Caco-2 (cell line): ENCODE measurements at regions not wholly inside any gene's neighbourhood (a gene's known extent, or its start where the extent isn't known, plus 50 kb on each side); places are given as distances from the start of the nearest gene placed in this dataset.

Experiments
- BruUV-seq: library from RNA; stranded (reverse); fragments of 400-500 nt; replicated peaks from 2 replicates; lab custom pipeline; 2021; lab: Mats Ljungman, UMichigan
- CTCF ChIA-PET: fragments of 300-600 bp; sonication (Branson Sonifier 250); formaldehyde crosslinking; loops from one replicate; lab custom pipeline; 2022; ENCODE audit warnings: antibody characterized with exemption; lab: Charles Lee
- POLR2A ChIA-PET: fragments of 300-600 bp; sonication (Branson Sonifier 250); formaldehyde crosslinking; loops from one replicate; lab custom pipeline; 2022; ENCODE audit warnings: antibody characterized with exemption; lab: Charles Lee
- DNase-seq, 2 experiments: peaks; one replicate each; pipeline versions ENCODE4 v3.0.0 to v3.0.0-alpha.2; 2020 to 2022
- H3K27me3 ChIP-seq: replicated peaks from 2 replicates; pipeline ENCODE4 v1.6.0; 2011; ENCODE audit warnings: low read length; ENCODE audit not compliant: control insufficient read depth, insufficient read depth
- H3K36me3 ChIP-seq: 2 replicates; pipeline ENCODE4 v1.5.1; 2011; ENCODE audit warnings: low read length; ENCODE audit not compliant: control insufficient read depth, insufficient read depth
- H3K4me1 ChIP-seq: fragments of 250-450 bp; sonication (Bioruptor Pico); 2 replicates; pipeline ENCODE4 v1.5.1; 2020; ENCODE audit warnings: mild to moderate bottlenecking
- H3K4me3 ChIP-seq: 2 replicates; pipeline ENCODE4 v1.5.1; 2011; ENCODE audit warnings: low read depth, mild to moderate bottlenecking, control low read depth, low read length
- H3K9me3 ChIP-seq: fragments of 250-450 bp; sonication (Bioruptor Pico); 2 replicates; pipeline ENCODE4 v1.5.1; 2020; ENCODE audit warnings: mild to moderate bottlenecking, moderate library complexity
- H3K27ac Mint-ChIP-seq: one replicate; pipeline ENCODE4 v1.8.0; 2022; ENCODE audit warnings: mixed read lengths; ENCODE audit not compliant: unreplicated experiment
- H3K27me3 Mint-ChIP-seq: one replicate; pipeline ENCODE4 v1.8.0; 2022; ENCODE audit warnings: mixed read lengths; ENCODE audit not compliant: insufficient read depth, unreplicated experiment
- H3K36me3 Mint-ChIP-seq: one replicate; pipeline ENCODE4 v1.8.0; 2022; ENCODE audit warnings: mild to moderate bottlenecking, mixed read lengths; ENCODE audit not compliant: insufficient read depth, unreplicated experiment
- H3K4me1 Mint-ChIP-seq: one replicate; pipeline ENCODE4 v1.8.0; 2022; ENCODE audit warnings: low read depth, mixed read lengths; ENCODE audit not compliant: unreplicated experiment
- H3K4me3 Mint-ChIP-seq: one replicate; pipeline ENCODE4 v1.8.0; 2022; ENCODE audit warnings: mild to moderate bottlenecking, moderate library complexity, mixed read lengths; ENCODE audit not compliant: unreplicated experiment
- H3K9me3 Mint-ChIP-seq: one replicate; pipeline ENCODE4 v1.8.0; 2022; ENCODE audit warnings: mixed read lengths; ENCODE audit not compliant: unreplicated experiment
- intact Hi-C: fragments of 100-400 bp; cut with micrococcal nuclease; formaldehyde crosslinking; loops from one replicate; pipeline ENCODE4 v1.10.0; 2022; ENCODE audit not compliant: unreplicated experiment
- TF ChIP-seq, protein P1 (sequence below), 2 experiments: fragments of 200-600 bp in 1 of 2; IDR thresholded peaks; 1 replicate in 1 of 2; 2 replicates in 1 of 2; pipeline versions ENCODE4 v1.5.1 to v1.8.0; 2011 to 2022; ENCODE audit warnings: antibody characterized with exemption in 1 of 2, control low read depth in 1 of 2, inconsistent platforms in 1 of 2, low read depth in 1 of 2, low read length in 1 of 2, mild to moderate bottlenecking in 1 of 2, moderate library complexity in 1 of 2; ENCODE audit not compliant: insufficient read depth in 1 of 2, severe bottlenecking in 1 of 2, unreplicated experiment in 1 of 2

GRCh38 chr22:48945621-48946458, 881.8 kb downstream of the BRD1 start:
- no peak overlapping the region for H3K4me3 Mint-ChIP-seq
- Histone ChIP-seq H3K27me3 (no peaks in the 10 kb centered on the region), H3K36me3 (no peaks in the 10 kb centered on the region), H3K4me3 (no peak overlapping the region), H3K9me3 (no peaks in the 10 kb centered on the region), H3K4me1 (no peaks in the 10 kb centered on the region)
- TF ChIP-seq, protein P1, sequence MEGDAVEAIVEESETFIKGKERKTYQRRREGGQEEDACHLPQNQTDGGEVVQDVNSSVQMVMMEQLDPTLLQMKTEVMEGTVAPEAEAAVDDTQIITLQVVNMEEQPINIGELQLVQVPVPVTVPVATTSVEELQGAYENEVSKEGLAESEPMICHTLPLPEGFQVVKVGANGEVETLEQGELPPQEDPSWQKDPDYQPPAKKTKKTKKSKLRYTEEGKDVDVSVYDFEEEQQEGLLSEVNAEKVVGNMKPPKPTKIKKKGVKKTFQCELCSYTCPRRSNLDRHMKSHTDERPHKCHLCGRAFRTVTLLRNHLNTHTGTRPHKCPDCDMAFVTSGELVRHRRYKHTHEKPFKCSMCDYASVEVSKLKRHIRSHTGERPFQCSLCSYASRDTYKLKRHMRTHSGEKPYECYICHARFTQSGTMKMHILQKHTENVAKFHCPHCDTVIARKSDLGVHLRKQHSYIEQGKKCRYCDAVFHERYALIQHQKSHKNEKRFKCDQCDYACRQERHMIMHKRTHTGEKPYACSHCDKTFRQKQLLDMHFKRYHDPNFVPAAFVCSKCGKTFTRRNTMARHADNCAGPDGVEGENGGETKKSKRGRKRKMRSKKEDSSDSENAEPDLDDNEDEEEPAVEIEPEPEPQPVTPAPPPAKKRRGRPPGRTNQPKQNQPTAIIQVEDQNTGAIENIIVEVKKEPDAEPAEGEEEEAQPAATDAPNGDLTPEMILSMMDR (IDR thresholded peaks at IDR 0.05; ENCODE audit: insufficient read depth in 1 of 2, low read depth in 1 of 2, low read length in 1 of 2, severe bottlenecking in 1 of 2, unreplicated experiment in 1 of 2) = no peak
- H3K9me3 Mint-ChIP-seq = no peaks in the 10 kb centered on the region
- H3K4me1 Mint-ChIP-seq = no peaks in the 10 kb centered on the region
- BruUV-seq = no TSS peak
- ChIA-PET CTCF (no interaction called here), POLR2A (no interaction called here)
- no peaks in the 10 kb centered on the region for H3K36me3 Mint-ChIP-seq
- intact Hi-C loops = no loop called here
- H3K27ac Mint-ChIP-seq = no peak overlapping the region
- peaks cover 4% of the 10 kb centered on the region for H3K27me3 Mint-ChIP-seq
- DNase-seq = no peak

DNA sequence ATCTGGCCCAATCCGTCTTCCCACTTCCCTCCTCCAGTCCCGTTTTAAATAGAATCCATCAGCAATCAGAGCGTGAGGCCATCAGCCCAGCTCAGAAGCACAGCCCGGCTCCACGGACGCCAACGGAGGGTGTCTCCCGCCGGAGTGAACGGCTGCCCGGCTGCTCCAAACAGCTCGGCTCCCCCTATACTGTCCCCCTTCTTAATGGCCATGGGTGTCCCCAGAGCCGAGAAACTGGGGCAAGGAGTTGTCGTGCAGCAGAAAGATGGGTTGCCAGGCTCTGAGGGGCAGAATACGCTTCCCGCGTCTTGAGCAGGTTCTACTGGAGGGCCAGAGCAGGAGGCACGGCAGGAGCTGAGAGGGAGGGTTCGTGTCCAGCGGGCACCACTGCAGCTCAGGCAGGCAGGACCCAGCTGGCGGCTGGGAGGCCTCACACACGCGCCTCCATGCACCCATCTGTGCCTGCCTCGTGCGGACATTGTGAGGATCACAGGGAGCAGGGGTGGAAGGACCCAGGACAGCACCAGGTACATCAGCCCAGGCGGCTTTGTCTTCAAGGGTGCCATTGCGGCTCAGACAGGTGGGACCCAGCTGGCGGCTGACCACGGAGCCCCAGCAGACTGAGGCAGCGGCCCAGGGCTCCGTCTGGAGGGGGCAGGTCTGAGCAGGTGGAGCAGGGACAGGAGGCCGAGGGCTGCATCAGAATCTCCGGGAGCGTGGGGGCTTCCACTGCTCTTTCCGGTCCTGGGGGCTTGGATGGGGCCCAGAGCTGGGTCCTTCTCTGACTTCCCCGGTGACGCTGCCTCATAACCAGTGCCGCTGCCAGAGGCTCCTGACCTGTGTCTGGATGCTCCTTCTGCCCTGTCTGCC, 882.7 kb downstream of the BRD1 start:
- no peaks in the 10 kb centered on the region for H3K9me3 ChIP-seq
- no peaks in the 10 kb centered on the region for H3K4me1 ChIP-seq
- DNase-seq = no peak
- Mint-ChIP-seq H3K9me3 (no peaks in the 10 kb centered on the region), H3K27ac (no peak overlapping the region), H3K4me3 (no peak overlapping the region), H3K27me3 (peaks cover 4% of the 10 kb centered on the region), H3K36me3 (no peaks in the 10 kb centered on the region), H3K4me1 (no peaks in the 10 kb centered on the region)
- intact Hi-C loops = no loop called here
- TF ChIP-seq, protein P1 (IDR thresholded peaks at IDR 0.05; ENCODE audit: insufficient read depth in 1 of 2, low read depth in 1 of 2, low read length in 1 of 2, severe bottlenecking in 1 of 2, unreplicated experiment in 1 of 2) = no peak
- no peaks in the 10 kb centered on the region for H3K27me3 ChIP-seq
- POLR2A ChIA-PET = no interaction called here
- H3K4me3 ChIP-seq = no peak overlapping the region
- BruUV-seq = no TSS peak
- H3K36me3 ChIP-seq = no peaks in the 10 kb centered on the region
- CTCF ChIA-PET = no interaction called here

- Histone ChIP-seq H3K4me3 (no peak overlapping the region), H3K27me3 (no peaks in the 10 kb centered on the region), H3K36me3 (no peaks in the 10 kb centered on the region), H3K9me3 (no peaks in the 10 kb centered on the region), H3K4me1 (no peaks in the 10 kb centered on the region)
- CTCF ChIA-PET = no interaction called here
- Mint-ChIP-seq H3K36me3 (no peaks in the 10 kb centered on the region), H3K27ac (no peak overlapping the region), H3K27me3 (no peaks in the 10 kb centered on the region), H3K9me3 (no peaks in the 10 kb centered on the region), H3K4me3 (no peak overlapping the region), H3K4me1 (no peaks in the 10 kb centered on the region)
- POLR2A ChIA-PET = no interaction called here
- TF ChIP-seq, protein P1 (IDR thresholded peaks at IDR 0.05; ENCODE audit: insufficient read depth in 1 of 2, low read depth in 1 of 2, low read length in 1 of 2, severe bottlenecking in 1 of 2, unreplicated experiment in 1 of 2) = no peak
- BruUV-seq = no TSS peak
- no peak for DNase-seq
- intact Hi-C loops = no loop called here
Measured at GRCh38 chr22:48944433-48944750, 883.3 kb downstream of the BRD1 start.
